H1 (cell line): ENCODE measurements at regions not wholly inside any gene's neighbourhood (a gene's known extent, or its start where the extent isn't known, plus 50 kb on each side); places are given as distances from the start of the nearest gene placed in this dataset.

Source experiments
- CTCF ChIA-PET: fragments of 300-600 bp; sonication (Branson Sonifier 250); formaldehyde crosslinking; loops from one replicate; lab custom pipeline; 2021; ENCODE audit not compliant: partially characterized antibody; lab: Charles Lee
- POLR2A ChIA-PET: fragments of 300-600 bp; sonication (Branson Sonifier 250); formaldehyde crosslinking; loops from one replicate; lab custom pipeline; 2021; ENCODE audit warnings: inconsistent platforms; ENCODE audit not compliant: partially characterized antibody; lab: Charles Lee
- DNase-seq, 2 experiments: peaks; one replicate each; pipeline versions ENCODE4 v3.0.0 to v3.0.0-alpha.2; 2010 to 2022; ENCODE audit warnings: low spot score in 2 of 2, low read depth in 1 of 2, mixed read lengths in 1 of 2
- FAIRE-seq: peaks from 2 replicates; lab custom pipeline; 2011; peaks lifted over from hg19 to GRCh38; lab: Jason Lieb, UNC
- H2AFZ ChIP-seq: 2 replicates; pipeline ENCODE4 v1.8.1; 2012; ENCODE audit warnings: low read length, inconsistent platforms
- H2AK5ac ChIP-seq: 2 replicates; pipeline ENCODE4 v1.6.1; 2013; ENCODE audit warnings: low read depth, low read length
- H2BK120ac ChIP-seq: replicated peaks from 2 replicates; pipeline ENCODE3; 2013; ENCODE audit warnings: low read depth, low read length, inconsistent platforms
- H2BK12ac ChIP-seq: 2 replicates; pipeline ENCODE4 v1.6.1; 2013; ENCODE audit warnings: low read depth, low read length
- H2BK15ac ChIP-seq: 2 replicates; pipeline ENCODE4 v1.6.1; 2013; ENCODE audit warnings: low read length
- H2BK20ac ChIP-seq: 2 replicates; pipeline ENCODE4 v1.6.1; 2013; ENCODE audit warnings: low read length
- H2BK5ac ChIP-seq: 2 replicates; pipeline ENCODE4 v1.6.1; 2013; ENCODE audit warnings: low read depth, low read length
- H3K14ac ChIP-seq: 2 replicates; pipeline ENCODE4 v1.6.1; 2013; ENCODE audit warnings: inconsistent platforms; ENCODE audit not compliant: insufficient read length
- H3K18ac ChIP-seq: 2 replicates; pipeline ENCODE4 v1.6.1; 2013; ENCODE audit warnings: low read length; ENCODE audit errors: extremely low read depth
- H3K23ac ChIP-seq: 2 replicates; pipeline ENCODE4 v1.6.1; 2013; ENCODE audit warnings: inconsistent platforms; ENCODE audit not compliant: insufficient read length
- H3K23me2 ChIP-seq: 2 replicates; pipeline ENCODE4 v1.6.1; 2013; ENCODE audit warnings: low read depth, low read length
- H3K27ac ChIP-seq: 2 replicates; pipeline ENCODE4 v1.6.1; 2011; ENCODE audit warnings: low read depth, low read length, inconsistent platforms
- H3K27me3 ChIP-seq, 4 experiments: replicated peaks in 1 of 4; 1 replicate in 1 of 4; 2 replicates in 3 of 4; pipeline versions ENCODE4 v1.6.1 to v1.8.1; 2011 to 2013; ENCODE audit warnings: low read length in 3 of 4, mild to moderate bottlenecking in 3 of 4, inconsistent platforms in 2 of 4, mixed read lengths in 2 of 4, moderate library complexity in 1 of 4; ENCODE audit not compliant: control insufficient read depth in 3 of 4, insufficient read depth in 3 of 4; ENCODE audit errors: extremely low read depth in 1 of 4
- H3K36me3 ChIP-seq, 4 experiments: 2 replicates each; pipeline versions ENCODE4 v1.6.1 to v1.8.1; 2011 to 2013; ENCODE audit warnings: mild to moderate bottlenecking in 4 of 4, low read length in 3 of 4, moderate library complexity in 2 of 4, control low read depth in 1 of 4, inconsistent platforms in 1 of 4; ENCODE audit not compliant: insufficient read depth in 4 of 4, control insufficient read depth in 2 of 4
- H3K4ac ChIP-seq: replicated peaks from 2 replicates; pipeline ENCODE3; 2013; ENCODE audit warnings: low read length, low read depth, mixed read lengths, inconsistent platforms; ENCODE audit not compliant: insufficient read length
- H3K4me1 ChIP-seq, 4 experiments: replicated peaks in 1 of 4; 1 replicate in 1 of 4; 2 replicates in 3 of 4; pipeline versions ENCODE4 v1.6.1 to v1.8.1; 2011 to 2013; ENCODE audit warnings: low read length in 3 of 4, inconsistent platforms in 2 of 4, mixed read lengths in 1 of 4; ENCODE audit not compliant: insufficient read depth in 4 of 4, control insufficient read depth in 3 of 4
- H3K4me2 ChIP-seq, 2 experiments: 2 replicates each; pipeline versions ENCODE4 v1.6.1 to v1.8.1; 2011 to 2013; ENCODE audit warnings: low read depth in 2 of 2, low read length in 2 of 2, control low read depth in 1 of 2, inconsistent platforms in 1 of 2, mild to moderate bottlenecking in 1 of 2; ENCODE audit not compliant: insufficient read depth in 1 of 2
- H3K4me3 ChIP-seq, 4 experiments: fragments of 200-600, 300-600 bp in 1 of 4; sonication (generic), shearing (Covaris generic), sonication (Bioruptor Twin) in 1 of 4; 2 replicates each; pipeline versions ENCODE4 v1.5.1 to v1.8.1; 2011 to 2016; ENCODE audit warnings: low read length in 4 of 4, low read depth in 3 of 4, control low read depth in 2 of 4, inconsistent platforms in 2 of 4, mild to moderate bottlenecking in 2 of 4, mixed read lengths in 1 of 4, moderate library complexity in 1 of 4; ENCODE audit not compliant: insufficient read depth in 2 of 4; ENCODE audit errors: extremely low read depth in 1 of 4
- H3K56ac ChIP-seq: replicated peaks from 2 replicates; pipeline ENCODE3; 2013; ENCODE audit warnings: low read depth, mild to moderate bottlenecking, mixed read lengths, low read length, inconsistent platforms; ENCODE audit not compliant: insufficient read length
- H3K79me1 ChIP-seq: 2 replicates; pipeline ENCODE4 v1.6.1; 2013; ENCODE audit warnings: low read depth, low read length, control low read depth
- H3K79me2 ChIP-seq, 2 experiments: 2 replicates each; pipeline versions ENCODE4 v1.6.1 to v1.8.1; 2012 to 2013; ENCODE audit warnings: low read length in 2 of 2, mild to moderate bottlenecking in 2 of 2, inconsistent platforms in 1 of 2; ENCODE audit not compliant: insufficient read depth in 2 of 2, control insufficient read depth in 1 of 2
- H3K9ac ChIP-seq, 4 experiments: replicated peaks in 1 of 4; 1 replicate in 1 of 4; 2 replicates in 3 of 4; pipeline versions ENCODE4 v1.6.1 to v1.8.1; 2011 to 2013; ENCODE audit warnings: low read depth in 3 of 4, low read length in 3 of 4, control low read depth in 2 of 4, mild to moderate bottlenecking in 2 of 4, moderate library complexity in 2 of 4, inconsistent platforms in 1 of 4; ENCODE audit errors: extremely low read depth in 1 of 4
- H3K9me3 ChIP-seq, 2 experiments: 2 replicates each; pipeline versions ENCODE4 v1.6.1 to v1.8.1; 2012 to 2013; ENCODE audit warnings: mild to moderate bottlenecking in 2 of 2, moderate library complexity in 2 of 2, control low read depth in 1 of 2, inconsistent platforms in 1 of 2, low read depth in 1 of 2, low read length in 1 of 2, mixed read lengths in 1 of 2; ENCODE audit not compliant: insufficient read depth in 2 of 2
- H4K20me1 ChIP-seq, 2 experiments: replicated peaks in 1 of 2; 2 replicates each; pipeline versions ENCODE3 to v1.8.1; 2011 to 2013; ENCODE audit warnings: inconsistent platforms in 2 of 2, low read length in 2 of 2, mild to moderate bottlenecking in 1 of 2; ENCODE audit not compliant: insufficient read depth in 2 of 2, control insufficient read depth in 1 of 2
- H4K5ac ChIP-seq: 2 replicates; pipeline ENCODE4 v1.6.1; 2013; ENCODE audit warnings: low read length, low read depth, mixed read lengths, inconsistent platforms; ENCODE audit not compliant: insufficient read length
- H4K8ac ChIP-seq: 2 replicates; pipeline ENCODE4 v1.8.0; 2013; ENCODE audit warnings: mild to moderate bottlenecking, moderate library complexity, low read length, inconsistent platforms; ENCODE audit not compliant: insufficient read depth; ENCODE audit errors: extremely low read depth
- H4K91ac ChIP-seq: replicated peaks from 2 replicates; pipeline ENCODE3; 2013; ENCODE audit warnings: low read length, mixed read lengths, inconsistent platforms; ENCODE audit not compliant: insufficient read length
- BRCA1 ChIP-seq: IDR thresholded peaks from 2 replicates; pipeline ENCODE4 v1.6.1; 2012; ENCODE audit warnings: low read depth, low read length, improper control_type of control experiment
- CBX5 ChIP-seq: fragments of 300-800, 300-1000 bp; sonication (generic); IDR thresholded peaks from 2 replicates; pipeline ENCODE4 v1.7.1; 2016; ENCODE audit warnings: antibody characterized with exemption, low read length, low read depth
- CHD1 ChIP-seq: IDR thresholded peaks from 2 replicates; pipeline ENCODE4 v1.6.1; 2012; ENCODE audit warnings: low read depth, low read length, improper control_type of control experiment
- EP300 ChIP-seq, 2 experiments: IDR thresholded peaks; 1 replicate in 1 of 2; 2 replicates in 1 of 2; pipeline ENCODE4 v1.6.1; 2011 to 2012; ENCODE audit warnings: low read depth in 2 of 2, low read length in 2 of 2, mild to moderate bottlenecking in 2 of 2, borderline replicate concordance in 1 of 2, inconsistent platforms in 1 of 2, moderate library complexity in 1 of 2
- FOSL1 ChIP-seq: IDR thresholded peaks from 2 replicates; pipeline ENCODE4 v1.6.1; 2011; ENCODE audit warnings: mild to moderate bottlenecking, low read depth, low read length, moderate library complexity; ENCODE audit not compliant: insufficient read depth
- GTF2F1 ChIP-seq: IDR thresholded peaks from 2 replicates; pipeline ENCODE4 v1.6.1; 2012; ENCODE audit warnings: low read depth, low read length, improper control_type of control experiment, borderline replicate concordance
- JUN ChIP-seq: IDR thresholded peaks from 2 replicates; pipeline ENCODE4 v1.6.1; 2011; ENCODE audit warnings: low read depth, mild to moderate bottlenecking, improper control_type of control experiment, low read length
- KDM1A ChIP-seq: fragments of 200-600, 300-600 bp; sonication (generic); IDR thresholded peaks from 2 replicates; pipeline ENCODE4 v1.7.1; 2016; ENCODE audit warnings: mild to moderate bottlenecking, low read length, borderline replicate concordance
- MAFK ChIP-seq: IDR thresholded peaks from 2 replicates; pipeline ENCODE4 v1.6.1; 2012; ENCODE audit warnings: low read depth, mild to moderate bottlenecking, improper control_type of control experiment, low read length
- POLR2AphosphoS5 ChIP-seq: IDR thresholded peaks from 2 replicates; pipeline ENCODE4 v1.6.1; 2011; ENCODE audit warnings: low read depth, low read length
- RAD21 ChIP-seq, 2 experiments: IDR thresholded peaks in 1 of 2; conservative IDR thresholded peaks in 1 of 2; 2 replicates each; pipeline ENCODE4 v1.6.1; 2011; ENCODE audit warnings: low read depth in 2 of 2, low read length in 2 of 2, improper control_type of control experiment in 1 of 2, inconsistent platforms in 1 of 2, mild to moderate bottlenecking in 1 of 2, moderate library complexity in 1 of 2
- SUZ12 ChIP-seq: fragments of 200-600 bp; sonication (generic); IDR thresholded peaks from 2 replicates; pipeline ENCODE4 v1.6.1; 2012; ENCODE audit warnings: mild to moderate bottlenecking, inconsistent platforms, low read length, moderate library complexity, mixed read lengths
- TAF7 ChIP-seq: optimal IDR thresholded peaks from 2 replicates; pipeline ENCODE3; 2011; ENCODE audit warnings: low read depth, mild to moderate bottlenecking, inconsistent platforms, low read length, moderate library complexity, borderline replicate concordance
- TEAD4 ChIP-seq: IDR thresholded peaks from 2 replicates; pipeline ENCODE4 v1.6.1; 2012; ENCODE audit warnings: low read depth, low read length, inconsistent platforms, mixed read lengths
- ZNF274 ChIP-seq: IDR thresholded peaks from 2 replicates; pipeline ENCODE4 v1.7.0; 2012; ENCODE audit warnings: low read length, borderline replicate concordance; ENCODE audit errors: extremely low read depth
- WGBS, 2 experiments: shearing (Covaris generic) in 1 of 2; methylation state at CpG; one replicate each; pipeline versions ENCODE4 v1.1.6 to v1.1.7; 2013 to 2015; ENCODE audit warnings: low lambda C conversion rate in 2 of 2, mixed read lengths in 2 of 2, inconsistent platforms in 1 of 2, low coverage in 1 of 2, missing lambda C conversion rate in 1 of 2; ENCODE audit not compliant: insufficient replicate concordance in 2 of 2, insufficient coverage in 1 of 2, insufficient read length in 1 of 2; ENCODE audit errors: extremely low coverage in 1 of 2, missing lambda C conversion rate in 1 of 2; 5-methylcytosine and 5-hydroxymethylcytosine counted together

GRCh38 chr2:220648628-220649027, 923.5 kb downstream of the EPHA4 start:
- Histone ChIP-seq H3K27ac (no peak overlapping the region), H4K91ac (no peak overlapping the region), H2BK120ac (no peak overlapping the region), H2BK5ac (no peak overlapping the region), H3K56ac (no peak overlapping the region), H3K23me2 (no peaks in the 10 kb centered on the region), H3K4me2 (no peak overlapping the region), H2BK15ac (no peak overlapping the region), H2AFZ (no peak overlapping the region), H3K14ac (no peak overlapping the region), H3K9ac (no peak overlapping the region), H3K9me3 (no peaks in the 10 kb centered on the region), H4K8ac (no peak overlapping the region), H3K4me3 (no peak overlapping the region), H3K79me2 (no peaks in the 10 kb centered on the region), H3K4me1 (no peaks in the 10 kb centered on the region; a peak in 1 of 7 replicates), H4K5ac (no peak overlapping the region), H2BK20ac (no peak overlapping the region), H4K20me1 (no peaks in the 10 kb centered on the region), H3K27me3 (no peaks in the 10 kb centered on the region), H3K18ac (no peak overlapping the region), H3K79me1 (no peaks in the 10 kb centered on the region), H3K36me3 (no peaks in the 10 kb centered on the region), H2BK12ac (no peak overlapping the region), H3K23ac (no peak overlapping the region), H2AK5ac (no peak overlapping the region), H3K4ac (no peak overlapping the region)
- POLR2A ChIA-PET = no interaction called here
- CTCF ChIA-PET = interaction anchor here (1.4 kb wide), 1 partner anchor 11 kb away, joined by 3 read pairs; no protein-coding TSS in a partner anchor
- 89% methylated on average over 2 of the region's 2 CpGs; no CpG with 5 or more reads in 1 of the 2 experiments for WGBS, 2 experiments
- DNase-seq (no peak), FAIRE-seq (no peak)
- TF ChIP-seq TAF7 (no peak), RAD21 (IDR thresholded peaks at IDR 0.05 in 1 of 2, conservative IDR thresholded peaks at IDR 0.05 in 1 of 2; ENCODE audit: low read depth in 2 of 2, low read length in 2 of 2) (no peak), JUN (no peak), FOSL1 (no peak), GTF2F1 (no peak), EP300 (IDR thresholded peaks at IDR 0.05; ENCODE audit: borderline replicate concordance in 1 of 2, low read depth in 2 of 2, low read length in 2 of 2) (no peak), MAFK (no peak), SUZ12 (no peak), ZNF274 (no peak), POLR2AphosphoS5 (no peak), TEAD4 (no peak), BRCA1 (no peak), CHD1 (no peak), KDM1A (no peak), CBX5 (no peak)
